ENCODE measurements at regions not wholly inside any gene's neighbourhood (a gene's known extent, or its start where the extent isn't known, plus 50 kb on each side); places are given as distances from the start of the nearest gene placed in this dataset.
"Not testable (repeated sequence)": the region's sequence is repeated elsewhere in the genome, so short reads cannot be mapped to it uniquely, and the experiment has no call there.

GRCh38 chr10:81439445-81439844, 435.5 kb upstream of the NRG3 start:
- no peak for DNase-seq
- Histone ChIP-seq H3K79me2 (ENCODE audit: low read length) (no peaks in the 10 kb centered on the region), H3K9ac (ENCODE audit: low read length) (no peak overlapping the region), H3K4me2 (ENCODE audit: low read depth, low read length, poor library complexity, severe bottlenecking) (no peak overlapping the region), H4K20me1 (ENCODE audit: insufficient read depth, low read depth, low read length) (no peaks in the 10 kb centered on the region), H3K9me3 (ENCODE audit: low read length) (peaks cover 11% of the 10 kb centered on the region; the same call in 1 of the 2 replicates), H2AFZ (ENCODE audit: low read length) (no peak overlapping the region), H3K27me3 (ENCODE audit: low read length) (no peaks in the 10 kb centered on the region), H3K4me3 (ENCODE audit: low read length) (no peak overlapping the region), H3K4me1 (ENCODE audit: low read length) (no peaks in the 10 kb centered on the region), H3K27ac (ENCODE audit: low read length) (no peak overlapping the region), H3K36me3 (ENCODE audit: insufficient read depth, low read length) (no peaks in the 10 kb centered on the region), H3K9me2 (replicated peaks; ENCODE audit: insufficient read depth, low read length) (no peaks in the 10 kb centered on the region)

GRCh38 chr10:81441624-81442023, 433.4 kb upstream of the NRG3 start:
- H3K4me1 ChIP-seq (ENCODE audit: low read length); DNase-seq; H3K4me3 ChIP-seq (ENCODE audit: low read length); H3K79me2 ChIP-seq (ENCODE audit: low read length); H2AFZ ChIP-seq (ENCODE audit: low read length); H3K9me2 ChIP-seq (replicated peaks; ENCODE audit: insufficient read depth, low read length); H3K36me3 ChIP-seq (ENCODE audit: insufficient read depth, low read length); H3K27me3 ChIP-seq (ENCODE audit: low read length); H3K27ac ChIP-seq (ENCODE audit: low read length); H4K20me1 ChIP-seq (ENCODE audit: insufficient read depth, low read depth, low read length); H3K9ac ChIP-seq (ENCODE audit: low read length); H3K9me3 ChIP-seq (ENCODE audit: low read length); H3K4me2 ChIP-seq (ENCODE audit: low read depth, low read length, poor library complexity, severe bottlenecking): not testable (repeated sequence)

GRCh38 chr10:81444242-81444929, 430.6 kb upstream of the NRG3 start:
- Histone ChIP-seq H4K20me1 (ENCODE audit: insufficient read depth, low read depth, low read length) (no peaks in the 10 kb centered on the region), H3K4me1 (ENCODE audit: low read length) (no peaks in the 10 kb centered on the region), H3K4me3 (ENCODE audit: low read length) (no peak overlapping the region), H3K9me2 (replicated peaks; ENCODE audit: insufficient read depth, low read length) (no peaks in the 10 kb centered on the region), H3K27ac (ENCODE audit: low read length) (no peak overlapping the region), H3K27me3 (ENCODE audit: low read length) (no peaks in the 10 kb centered on the region), H3K79me2 (ENCODE audit: low read length) (no peaks in the 10 kb centered on the region), H3K4me2 (ENCODE audit: low read depth, low read length, poor library complexity, severe bottlenecking) (no peak overlapping the region), H3K9ac (ENCODE audit: low read length) (no peak overlapping the region), H2AFZ (ENCODE audit: low read length) (no peak overlapping the region), H3K36me3 (ENCODE audit: insufficient read depth, low read length) (no peaks in the 10 kb centered on the region), H3K9me3 (ENCODE audit: low read length) (peaks cover 7% of the 10 kb centered on the region)
- no peak for DNase-seq

- Histone ChIP-seq H3K79me2 (ENCODE audit: low read length) (no peaks in the 10 kb centered on the region), H3K9ac (ENCODE audit: low read length) (no peak overlapping the region), H3K27me3 (ENCODE audit: low read length) (no peaks in the 10 kb centered on the region), H3K9me3 (ENCODE audit: low read length) (peaks cover 14% of the 10 kb centered on the region), H3K9me2 (replicated peaks; ENCODE audit: insufficient read depth, low read length) (no peaks in the 10 kb centered on the region), H3K36me3 (ENCODE audit: insufficient read depth, low read length) (no peaks in the 10 kb centered on the region), H3K4me2 (ENCODE audit: low read depth, low read length, poor library complexity, severe bottlenecking) (no peak overlapping the region), H3K4me3 (ENCODE audit: low read length) (no peak overlapping the region), H4K20me1 (ENCODE audit: insufficient read depth, low read depth, low read length) (no peaks in the 10 kb centered on the region), H3K4me1 (ENCODE audit: low read length) (no peaks in the 10 kb centered on the region), H3K27ac (ENCODE audit: low read length) (no peak overlapping the region), H2AFZ (ENCODE audit: low read length) (no peak overlapping the region)
- DNase-seq = no peak
These were observed 424.3 kb upstream of the NRG3 start for GRCh38 chr10:81450651-81451050.

- no peaks in the 10 kb centered on the region for H3K9me2 ChIP-seq (replicated peaks; ENCODE audit: insufficient read depth, low read length)
- no peak overlapping the region for H3K4me2 ChIP-seq (ENCODE audit: low read depth, low read length, poor library complexity, severe bottlenecking)
- H2AFZ ChIP-seq (ENCODE audit: low read length) = no peak overlapping the region
- H3K27me3 ChIP-seq (ENCODE audit: low read length) = no peaks in the 10 kb centered on the region
- H3K36me3 ChIP-seq (ENCODE audit: insufficient read depth, low read length) = no peaks in the 10 kb centered on the region
- H3K9ac ChIP-seq (ENCODE audit: low read length) = no peak overlapping the region
- no peak for DNase-seq
- no peak overlapping the region for H3K27ac ChIP-seq (ENCODE audit: low read length)
- H3K4me1 ChIP-seq (ENCODE audit: low read length) = no peaks in the 10 kb centered on the region
- H4K20me1 ChIP-seq (ENCODE audit: insufficient read depth, low read depth, low read length) = no peaks in the 10 kb centered on the region
- H3K9me3 ChIP-seq (ENCODE audit: low read length) = peaks cover 26% of the 10 kb centered on the region
- H3K4me3 ChIP-seq (ENCODE audit: low read length) = no peak overlapping the region
- H3K79me2 ChIP-seq (ENCODE audit: low read length) = no peaks in the 10 kb centered on the region
These were observed 402.0 kb upstream of the NRG3 start for GRCh38 chr10:81472927-81473470.

- Histone ChIP-seq H3K9me2 (replicated peaks; ENCODE audit: insufficient read depth, low read length) (no peaks in the 10 kb centered on the region), H3K4me3 (ENCODE audit: low read length) (no peak overlapping the region), H3K36me3 (ENCODE audit: insufficient read depth, low read length) (no peaks in the 10 kb centered on the region), H3K27me3 (ENCODE audit: low read length) (no peaks in the 10 kb centered on the region), H4K20me1 (ENCODE audit: insufficient read depth, low read depth, low read length) (no peaks in the 10 kb centered on the region), H3K79me2 (ENCODE audit: low read length) (no peaks in the 10 kb centered on the region), H3K9ac (ENCODE audit: low read length) (no peak overlapping the region), H3K4me2 (ENCODE audit: low read depth, low read length, poor library complexity, severe bottlenecking) (no peak overlapping the region), H2AFZ (ENCODE audit: low read length) (no peak overlapping the region), H3K9me3 (ENCODE audit: low read length) (peaks cover 27% of the 10 kb centered on the region), H3K4me1 (ENCODE audit: low read length) (no peaks in the 10 kb centered on the region), H3K27ac (ENCODE audit: low read length) (no peak overlapping the region)
- no peak for DNase-seq
These were observed 401.2 kb upstream of the NRG3 start for GRCh38 chr10:81473755-81474154.

- no peaks in the 10 kb centered on the region for H4K20me1 ChIP-seq (ENCODE audit: insufficient read depth, low read depth, low read length)
- H3K4me3 ChIP-seq (ENCODE audit: low read length) = no peak overlapping the region
- peaks cover 15% of the 10 kb centered on the region for H3K9me3 ChIP-seq (ENCODE audit: low read length)
- no peaks in the 10 kb centered on the region for H3K9me2 ChIP-seq (replicated peaks; ENCODE audit: insufficient read depth, low read length)
- H3K27ac ChIP-seq (ENCODE audit: low read length) = no peak overlapping the region
- H3K9ac ChIP-seq (ENCODE audit: low read length) = no peak overlapping the region
- H3K27me3 ChIP-seq (ENCODE audit: low read length) = no peaks in the 10 kb centered on the region
- no peaks in the 10 kb centered on the region for H3K36me3 ChIP-seq (ENCODE audit: insufficient read depth, low read length)
- H3K79me2 ChIP-seq (ENCODE audit: low read length) = no peaks in the 10 kb centered on the region
- no peaks in the 10 kb centered on the region for H3K4me1 ChIP-seq (ENCODE audit: low read length)
- DNase-seq = no peak
- no peak overlapping the region for H2AFZ ChIP-seq (ENCODE audit: low read length)
- no peak overlapping the region for H3K4me2 ChIP-seq (ENCODE audit: low read depth, low read length, poor library complexity, severe bottlenecking)
These were observed 395.7 kb upstream of the NRG3 start for GRCh38 chr10:81479316-81479715.

- Histone ChIP-seq H3K4me1 (ENCODE audit: low read length) (no peaks in the 10 kb centered on the region), H3K79me2 (ENCODE audit: low read length) (no peaks in the 10 kb centered on the region), H3K27me3 (ENCODE audit: low read length) (no peaks in the 10 kb centered on the region), H3K9me3 (ENCODE audit: low read length) (peaks cover 18% of the 10 kb centered on the region), H2AFZ (ENCODE audit: low read length) (no peak overlapping the region), H3K9ac (ENCODE audit: low read length) (no peak overlapping the region), H3K36me3 (ENCODE audit: insufficient read depth, low read length) (no peaks in the 10 kb centered on the region), H3K27ac (ENCODE audit: low read length) (no peak overlapping the region), H3K4me2 (ENCODE audit: low read depth, low read length, poor library complexity, severe bottlenecking) (no peak overlapping the region), H4K20me1 (ENCODE audit: insufficient read depth, low read depth, low read length) (no peaks in the 10 kb centered on the region), H3K9me2 (replicated peaks; ENCODE audit: insufficient read depth, low read length) (no peaks in the 10 kb centered on the region), H3K4me3 (ENCODE audit: low read length) (no peak overlapping the region)
- no peak for DNase-seq
These were observed 378.4 kb upstream of the NRG3 start for GRCh38 chr10:81496626-81497025.
